Lung (tissue), 11 donors: ENCODE measurements at regions not wholly inside any gene's neighbourhood (a gene's known extent, or its start where the extent isn't known, plus 50 kb on each side); places are given as distances from the start of the nearest gene placed in this dataset.

Experiments
- ATAC-seq: fragments of 200-7000 bp; cut with Tn5 transposase; one replicate; pipeline ENCODE4 v1.9.1; 2020; ENCODE audit warnings: moderate number of reproducible peaks; ENCODE audit not compliant: insufficient read depth, low FRiP score
- DNase-seq, 3 donors: peaks; one replicate each; pipeline ENCODE4 v3.0.0-alpha.2; 2013 to 2017
- H3K27ac ChIP-seq, 2 donors: one replicate each; pipeline ENCODE4 v1.5.1; 2013; ENCODE audit warnings: mild to moderate bottlenecking in 2 of 2, moderate library complexity in 2 of 2, control low read depth in 1 of 2, inconsistent platforms in 1 of 2, low read depth in 1 of 2, low read length in 1 of 2
- H3K27me3 ChIP-seq, 3 donors: one replicate each; pipeline ENCODE4 v1.5.1; 2013; ENCODE audit warnings: low read length in 2 of 3; ENCODE audit not compliant: control insufficient read depth in 3 of 3, insufficient read depth in 3 of 3
- H3K36me3 ChIP-seq, 4 donors: one replicate each; pipeline ENCODE4 v1.5.1; 2013; ENCODE audit warnings: low read length in 4 of 4, mild to moderate bottlenecking in 1 of 4, moderate library complexity in 1 of 4; ENCODE audit not compliant: control insufficient read depth in 4 of 4, insufficient read depth in 4 of 4
- H3K4me1 ChIP-seq, 5 donors: one replicate each; pipeline ENCODE4 v1.5.1; 2013; ENCODE audit warnings: low read length in 5 of 5, mild to moderate bottlenecking in 2 of 5, moderate library complexity in 1 of 5; ENCODE audit not compliant: control insufficient read depth in 5 of 5, insufficient read depth in 5 of 5
- H3K4me3 ChIP-seq: one replicate; pipeline ENCODE4 v1.5.1; 2013; ENCODE audit warnings: mild to moderate bottlenecking, control low read depth, moderate library complexity
- H3K9ac ChIP-seq, 2 donors: one replicate each; pipeline ENCODE4 v1.5.1; 2013; ENCODE audit warnings: low read length in 2 of 2, control low read depth in 1 of 2; ENCODE audit not compliant: insufficient read depth in 1 of 2
- H3K9me3 ChIP-seq, 4 donors: one replicate each; pipeline ENCODE4 v1.5.1; 2013; ENCODE audit warnings: low read length in 3 of 4, mild to moderate bottlenecking in 1 of 4, moderate library complexity in 1 of 4; ENCODE audit not compliant: control insufficient read depth in 4 of 4, insufficient read depth in 3 of 4
- WGBS, 2 donors: extraction: QIAGEN DNeasy Blood & Tissue Kit; methylation state at CpG; one replicate each; pipeline ENCODE4 v1.1.7; 2013; 5-methylcytosine and 5-hydroxymethylcytosine counted together
- TF ChIP-seq, protein P1 (sequence below): IDR thresholded peaks from 2 replicates; pipeline ENCODE4 v1.5.1; 2012; ENCODE audit warnings: mild to moderate bottlenecking; ENCODE audit errors: control extremely low read depth, extremely low read depth
- donor health status: control.
- donor health status: control.
- donor health status: Bipolar disorder and iron deficiency.
- donor health status: healthy.
- donor health status: DM: yes; HTN: yes; CAD: no.

DNA sequence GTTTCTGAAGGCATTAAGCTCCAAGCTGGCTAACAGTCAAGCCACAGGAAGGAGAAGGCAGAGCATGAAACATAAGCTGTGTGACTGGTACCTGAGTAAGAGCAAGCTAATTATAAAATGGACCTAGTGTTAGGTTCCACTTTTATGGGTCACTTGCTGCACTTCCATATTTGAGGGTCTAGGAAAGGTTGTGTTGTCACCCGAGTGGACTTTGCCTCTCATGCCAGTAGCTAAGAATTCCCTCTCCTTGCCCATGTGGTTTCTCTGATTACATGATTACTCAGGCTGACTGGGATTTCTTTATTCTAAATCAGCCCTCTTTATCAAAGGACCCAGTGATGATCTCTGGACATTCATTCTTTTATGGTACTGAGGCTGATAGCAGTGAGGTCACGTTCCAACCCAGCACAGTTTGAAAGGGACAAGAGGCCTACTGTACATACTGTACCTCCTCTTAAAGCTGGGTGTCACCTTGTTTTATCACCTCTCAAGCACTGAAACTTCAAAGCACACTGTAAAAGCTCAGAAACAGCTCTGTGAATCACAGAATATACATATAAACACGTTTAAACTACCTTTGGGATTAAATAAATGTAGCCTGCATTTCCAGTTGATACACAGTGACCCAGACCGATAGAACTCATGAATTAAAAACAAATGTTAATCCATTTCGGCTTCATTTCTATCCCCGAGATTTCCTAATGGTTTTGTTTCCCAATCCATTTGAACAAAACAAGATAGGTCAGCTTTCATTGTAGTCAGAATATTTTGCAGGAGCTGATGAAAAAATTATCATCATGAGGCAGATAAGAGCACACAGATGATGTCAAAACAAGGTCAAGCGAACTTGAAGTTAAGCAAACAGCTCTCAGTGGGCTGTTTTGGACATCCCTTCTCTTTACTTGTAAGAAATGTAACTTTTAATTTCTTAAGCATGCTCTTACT is 96.5 kb downstream of the ALDH8A1 start:
- Histone ChIP-seq H3K4me1 (peaks cover 0 to 5% (median 0%) of the 10 kb centered on the region in 5 donors), H3K9me3 (no peaks in the 10 kb centered on the region), H3K27me3 (no peaks in the 10 kb centered on the region), H3K36me3 (no peaks in the 10 kb centered on the region), H3K27ac (no peak overlapping the region), H3K9ac (no peak overlapping the region), H3K4me3 (no peak overlapping the region)
- TF ChIP-seq, protein P1, sequence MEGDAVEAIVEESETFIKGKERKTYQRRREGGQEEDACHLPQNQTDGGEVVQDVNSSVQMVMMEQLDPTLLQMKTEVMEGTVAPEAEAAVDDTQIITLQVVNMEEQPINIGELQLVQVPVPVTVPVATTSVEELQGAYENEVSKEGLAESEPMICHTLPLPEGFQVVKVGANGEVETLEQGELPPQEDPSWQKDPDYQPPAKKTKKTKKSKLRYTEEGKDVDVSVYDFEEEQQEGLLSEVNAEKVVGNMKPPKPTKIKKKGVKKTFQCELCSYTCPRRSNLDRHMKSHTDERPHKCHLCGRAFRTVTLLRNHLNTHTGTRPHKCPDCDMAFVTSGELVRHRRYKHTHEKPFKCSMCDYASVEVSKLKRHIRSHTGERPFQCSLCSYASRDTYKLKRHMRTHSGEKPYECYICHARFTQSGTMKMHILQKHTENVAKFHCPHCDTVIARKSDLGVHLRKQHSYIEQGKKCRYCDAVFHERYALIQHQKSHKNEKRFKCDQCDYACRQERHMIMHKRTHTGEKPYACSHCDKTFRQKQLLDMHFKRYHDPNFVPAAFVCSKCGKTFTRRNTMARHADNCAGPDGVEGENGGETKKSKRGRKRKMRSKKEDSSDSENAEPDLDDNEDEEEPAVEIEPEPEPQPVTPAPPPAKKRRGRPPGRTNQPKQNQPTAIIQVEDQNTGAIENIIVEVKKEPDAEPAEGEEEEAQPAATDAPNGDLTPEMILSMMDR, result no peak
- WGBS, 2 donors, result 68 to 81% methylated on average over 7 of the region's 7 CpGs
- DNase-seq (peak in 1 of 3 donors; percentile 13), ATAC-seq (no peak)

DNA sequence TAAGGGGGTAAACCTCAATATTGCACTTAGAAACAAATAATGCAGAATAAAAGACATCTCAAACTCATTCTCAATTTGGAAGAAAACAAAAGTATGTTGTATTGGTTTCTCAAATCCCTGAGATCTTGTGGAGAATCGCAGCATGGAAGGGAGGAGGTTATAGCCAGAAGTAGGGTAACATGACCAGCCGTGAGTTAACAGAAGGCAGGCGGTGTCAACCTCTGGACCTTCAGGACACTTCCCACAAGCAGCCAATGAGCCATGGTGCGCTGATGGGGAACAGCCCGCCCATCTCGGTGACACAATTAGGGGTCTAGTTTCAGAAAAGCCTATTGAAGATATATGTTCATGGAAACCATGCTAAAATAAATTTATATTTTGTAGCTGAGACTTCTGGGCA is 98.4 kb downstream of the ALDH8A1 start:
- TF ChIP-seq, protein P1, result no peak
- DNase-seq, result no peak
- Histone ChIP-seq H3K27me3 (no peaks in the 10 kb centered on the region), H3K9ac (no peak overlapping the region), H3K4me1 (peaks cover 0 to 5% (median 2%) of the 10 kb centered on the region in 5 donors), H3K27ac (no peak overlapping the region), H3K4me3 (no peak overlapping the region), H3K36me3 (no peaks in the 10 kb centered on the region), H3K9me3 (no peaks in the 10 kb centered on the region)
- no peak for ATAC-seq
- WGBS, 2 donors, result 97% methylated on average over 6 of the region's 6 CpGs

DNA sequence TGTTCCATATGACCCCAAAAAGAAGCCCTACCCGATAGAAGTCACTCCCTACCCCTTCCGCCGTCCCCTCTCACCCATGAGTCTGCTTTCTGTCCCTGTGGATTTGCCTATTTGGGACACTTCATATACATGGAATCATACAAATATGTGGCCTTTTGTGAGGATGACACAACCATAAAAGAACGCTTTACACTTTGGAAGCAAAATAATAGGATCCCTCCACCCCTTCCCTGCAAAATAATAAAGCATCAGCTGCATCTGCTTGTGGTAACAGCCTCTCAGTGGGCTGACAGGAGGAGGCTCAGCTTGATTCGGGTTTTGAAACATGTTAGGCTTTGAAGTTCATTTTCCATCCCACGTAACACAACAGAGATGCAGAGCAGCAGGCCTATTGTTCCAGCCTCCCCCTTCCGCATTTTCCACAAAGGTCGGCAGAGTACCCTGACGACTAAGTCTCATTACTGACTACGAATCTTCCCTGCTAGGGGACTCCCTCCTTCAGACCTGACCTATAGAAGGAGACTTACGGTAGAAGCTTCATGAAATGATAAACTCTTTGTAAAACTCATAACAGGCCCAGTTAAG is 99.1 kb downstream of the ALDH8A1 start:
- H3K4me3 ChIP-seq, result no peak overlapping the region
- ATAC-seq, result no peak
- TF ChIP-seq, protein P1, result no peak
- H3K36me3 ChIP-seq, result no peaks in the 10 kb centered on the region
- no peaks in the 10 kb centered on the region for H3K27me3 ChIP-seq
- WGBS, 2 donors, result 88 to 89% methylated on average over 11 of the region's 11 CpGs
- no peak overlapping the region for H3K27ac ChIP-seq
- H3K9me3 ChIP-seq, result peaks cover 0 to 1% (median 0%) of the 10 kb centered on the region in 4 donors
- H3K9ac ChIP-seq, result no peak overlapping the region
- no peak for DNase-seq
- H3K4me1 ChIP-seq, result peaks cover 0 to 5% (median 2%) of the 10 kb centered on the region in 5 donors
